ENCODE measurements at regions not wholly inside any gene's neighbourhood (a gene's known extent, or its start where the extent isn't known, plus 50 kb on each side); places are given as distances from the start of the nearest gene placed in this dataset.

DNA sequence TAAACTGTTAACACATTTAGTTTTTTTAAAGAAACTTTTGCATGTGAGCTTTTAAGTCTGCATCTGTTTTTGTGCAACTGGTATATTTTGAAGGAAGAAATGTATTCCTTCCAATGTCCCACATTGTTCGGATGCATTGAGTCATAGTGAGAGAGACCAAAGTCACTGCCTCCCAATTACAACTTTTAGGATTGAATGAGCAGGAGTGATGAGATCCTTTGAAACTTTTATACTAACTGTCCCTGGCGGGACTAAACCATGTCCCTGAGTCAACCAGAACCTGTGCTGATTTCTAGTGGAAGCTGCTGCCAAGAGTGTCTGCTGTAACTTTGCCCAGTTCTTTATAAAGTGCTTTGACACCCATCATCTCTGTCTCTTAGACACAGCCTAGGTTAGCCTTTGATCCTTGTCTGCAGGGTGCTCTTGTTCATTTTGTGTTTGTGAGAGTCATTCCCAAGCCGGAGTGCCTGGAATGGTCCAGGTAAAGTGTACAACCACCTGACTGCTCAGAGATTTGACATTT is 122.7 kb downstream of the ZNF518B start:
- DNase-seq, result no peak

GRCh38 chr4:10333942-10334341 is 123.3 kb downstream of the ZNF518B start:
- no peak for DNase-seq

- no peak for DNase-seq
Measured at GRCh38 chr4:10326075-10326474, 131.2 kb downstream of the ZNF518B start.

- no peak for DNase-seq
Measured at GRCh38 chr4:10321931-10322330, 135.3 kb downstream of the ZNF518B start.

GRCh38 chr4:10320130-10320529 is 137.1 kb downstream of the ZNF518B start:
- DNase-seq, result no peak

DNA sequence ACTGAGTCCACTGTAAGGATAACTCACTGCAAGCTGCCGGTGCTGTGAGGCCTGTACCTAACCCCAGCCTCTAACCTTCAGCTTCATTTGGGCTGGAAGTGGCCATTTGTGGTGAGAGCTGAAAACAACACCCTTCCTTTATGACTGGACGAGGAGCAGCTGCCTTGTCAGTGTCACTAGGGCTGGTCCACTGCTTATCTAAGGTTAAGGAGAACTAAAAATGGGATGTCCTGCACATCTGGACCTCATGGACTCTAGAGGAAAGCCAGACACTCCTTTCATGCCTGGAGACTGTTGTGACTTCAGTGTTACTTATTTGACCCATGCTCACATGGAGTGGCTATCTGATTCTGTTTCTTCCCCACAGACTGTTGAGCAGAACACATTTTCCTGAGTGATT is 139.9 kb downstream of the ZNF518B start:
- no peak for DNase-seq

- no peak for DNase-seq
Measured at GRCh38 chr4:10316851-10317250, 140.4 kb downstream of the ZNF518B start.

DNA sequence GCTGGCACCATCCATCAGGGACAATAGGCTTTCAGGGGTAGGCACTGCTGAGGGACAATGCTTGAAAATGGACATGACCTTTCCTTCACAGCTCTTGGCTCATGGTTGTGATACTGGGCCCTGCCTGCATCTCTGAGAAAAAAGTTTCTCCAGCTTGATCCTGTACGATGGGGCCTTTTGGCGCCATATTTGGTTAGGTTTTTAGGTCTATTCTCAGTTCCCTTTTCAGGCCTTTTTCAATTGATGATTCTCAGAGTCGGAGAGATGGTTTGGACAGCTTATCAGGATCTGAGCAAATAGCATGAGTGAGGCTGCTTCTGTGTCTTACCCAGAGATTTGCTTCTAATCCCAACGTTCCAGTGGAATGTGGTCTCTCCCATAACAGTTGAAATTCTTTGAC is 141.6 kb downstream of the ZNF518B start:
- no peak for DNase-seq

GRCh38 chr4:10312568-10312967 is 144.7 kb downstream of the ZNF518B start:
- no peak for DNase-seq

- DNase-seq, result no peak
Measured at GRCh38 chr4:10311939-10312338, 145.3 kb downstream of the ZNF518B start.

- no peak for DNase-seq
Measured at GRCh38 chr4:10305816-10306215, 151.4 kb downstream of the ZNF518B start.

DNA sequence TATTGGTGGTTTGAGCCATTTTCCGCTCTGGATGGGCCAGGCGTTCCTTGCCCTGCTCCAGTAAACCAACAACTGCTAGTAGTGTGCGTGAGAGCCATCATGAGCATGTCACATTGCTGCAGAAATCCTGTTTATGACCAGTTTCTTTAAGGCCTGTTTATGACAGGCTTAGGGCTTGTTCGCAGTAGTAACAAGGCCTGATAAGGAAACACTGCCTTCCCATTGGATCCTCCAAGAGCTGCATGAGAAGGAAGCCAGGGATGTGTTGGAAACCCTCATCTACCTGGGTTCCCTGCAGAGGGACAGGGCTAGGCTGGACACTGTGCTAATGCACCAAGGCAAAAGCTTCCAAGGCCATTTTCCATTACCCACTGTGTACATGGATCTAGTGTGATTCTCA is 153.9 kb downstream of the ZNF518B start:
- DNase-seq, result no peak

GRCh38 chr4:10302096-10302495 is 155.1 kb downstream of the ZNF518B start:
- no peak for DNase-seq

- no peak for DNase-seq
Measured at GRCh38 chr4:10299601-10300000, 157.6 kb downstream of the ZNF518B start.

DNA sequence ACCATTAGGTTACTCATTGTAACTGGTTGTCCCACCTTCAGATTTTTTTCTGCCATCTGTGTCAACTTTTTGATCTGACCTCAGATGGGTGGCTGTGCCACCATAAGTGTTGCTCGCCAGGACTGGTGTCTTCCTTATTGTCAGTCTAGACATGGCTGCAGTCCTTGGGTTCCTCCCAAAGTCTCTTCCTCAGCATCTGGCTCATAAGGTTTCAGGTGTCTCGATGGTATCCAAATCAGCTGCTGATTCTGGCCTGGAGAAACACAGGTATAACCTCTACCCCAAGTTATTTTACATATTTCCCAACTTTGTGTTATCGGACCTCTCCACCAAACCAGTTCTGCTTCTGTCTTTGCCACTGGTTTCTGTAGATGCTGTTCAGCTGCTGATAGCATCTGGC is 158.5 kb downstream of the ZNF518B start:
- no peak for DNase-seq

DNA sequence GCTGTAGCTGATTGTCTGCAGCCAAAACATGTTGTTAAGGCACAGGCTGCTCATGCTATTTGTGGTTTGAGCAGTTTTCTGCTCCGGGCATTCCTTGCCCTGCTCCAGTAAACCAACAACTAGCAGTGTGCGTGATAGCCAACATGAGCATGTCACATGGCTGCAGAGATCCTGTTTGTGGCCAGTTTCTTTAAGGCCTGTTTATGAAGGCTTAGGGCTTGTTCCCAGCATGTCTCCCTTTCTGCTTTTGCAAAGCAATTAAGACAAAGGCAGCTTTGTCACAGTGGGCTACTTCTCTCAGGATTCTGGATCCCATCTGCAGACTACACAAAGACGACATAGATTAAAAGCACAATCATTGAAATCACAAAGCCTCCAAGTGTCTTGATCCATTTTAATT is 160.5 kb downstream of the ZNF518B start:
- no peak for DNase-seq

DNA sequence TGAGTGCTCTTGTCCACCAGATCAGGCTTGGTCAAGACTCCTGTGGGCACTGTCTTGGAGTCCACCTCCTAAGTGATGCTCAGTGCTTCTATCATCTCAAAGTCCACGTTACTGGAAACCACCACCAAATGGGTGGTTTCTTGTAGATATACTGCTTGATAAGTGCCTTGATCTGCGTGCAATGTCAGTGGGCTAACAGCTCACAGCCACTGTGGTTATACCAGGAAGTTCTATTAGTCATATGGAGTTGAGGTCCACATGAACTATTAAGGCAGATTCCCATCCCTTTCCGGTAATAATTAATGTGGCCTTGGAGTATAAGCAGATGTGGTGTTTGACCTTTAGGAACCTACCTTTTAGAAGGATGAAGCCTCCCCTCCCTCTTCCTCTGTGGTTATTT is 161.9 kb downstream of the ZNF518B start:
- no peak for DNase-seq

DNA sequence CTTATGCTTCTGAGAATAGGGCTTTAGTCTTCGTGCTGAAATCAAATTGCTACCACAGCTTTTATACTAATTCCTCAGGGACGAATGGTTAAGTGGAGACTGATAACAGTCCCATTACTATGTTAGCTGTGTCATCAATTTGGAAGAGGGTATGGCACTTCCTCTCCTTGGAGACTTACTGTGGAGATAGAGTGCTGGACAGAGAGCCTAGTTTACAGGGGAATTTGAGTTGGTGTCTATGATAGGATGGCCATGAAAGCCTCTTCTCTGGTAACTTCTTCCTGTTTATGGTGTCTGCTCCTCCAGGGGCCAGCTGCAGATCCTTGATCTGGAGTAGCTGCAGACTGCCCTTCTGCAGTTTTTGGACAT is 167.7 kb downstream of the ZNF518B start:
- no peak for DNase-seq

DNA sequence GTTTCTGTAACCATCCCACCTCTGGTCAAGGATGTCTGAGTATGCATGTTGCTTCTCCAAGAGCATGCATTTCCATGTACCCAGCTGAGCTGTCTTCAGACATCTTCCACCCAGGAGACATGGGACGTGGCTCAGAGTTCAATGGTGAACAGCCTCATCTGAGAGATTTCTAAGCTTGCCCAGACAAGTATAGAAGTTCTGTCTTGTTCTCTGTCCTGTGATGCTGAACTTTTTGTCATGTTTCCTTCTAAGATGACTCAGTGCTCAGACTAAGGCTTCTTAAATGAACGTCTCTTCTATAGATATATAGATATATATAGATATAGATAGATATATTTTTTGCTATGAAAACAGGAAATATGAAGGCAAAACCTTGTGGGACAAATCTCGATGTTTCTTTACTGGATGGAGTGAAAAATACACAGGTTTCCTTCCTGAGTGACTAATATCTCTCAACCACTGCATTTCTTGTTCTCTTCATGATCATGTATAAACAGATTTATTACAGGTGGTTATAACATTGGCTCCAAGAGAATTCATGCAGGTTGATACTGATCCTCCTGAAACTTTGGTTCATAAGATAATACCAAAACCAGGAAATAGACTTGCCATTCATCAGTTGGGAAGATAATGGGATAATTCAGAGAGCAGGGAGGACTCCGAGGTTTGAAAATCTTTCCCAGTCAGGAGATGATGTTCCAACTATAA is 168.2 kb downstream of the ZNF518B start:
- no peak for DNase-seq

DNA sequence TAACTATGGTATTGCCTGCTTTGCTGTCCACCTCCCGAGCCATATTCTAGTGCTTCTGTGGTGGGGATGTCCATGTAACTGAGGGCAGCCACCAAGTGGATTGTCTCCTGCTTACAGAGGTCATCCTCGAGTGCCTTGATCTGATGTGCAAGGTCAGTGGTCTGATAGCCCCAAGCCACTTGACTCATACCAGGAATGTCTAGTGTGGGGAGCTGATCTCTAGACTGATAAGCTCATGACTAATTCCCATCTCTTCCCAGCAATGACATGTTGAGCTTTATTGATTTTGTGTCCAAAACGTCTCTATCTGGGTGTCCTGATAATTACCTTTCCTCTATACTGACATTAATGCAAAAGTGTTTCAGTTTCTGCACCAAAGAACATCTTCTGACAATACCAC is 168.4 kb upstream of the WDR1 start:
- DNase-seq, result no peak

DNA sequence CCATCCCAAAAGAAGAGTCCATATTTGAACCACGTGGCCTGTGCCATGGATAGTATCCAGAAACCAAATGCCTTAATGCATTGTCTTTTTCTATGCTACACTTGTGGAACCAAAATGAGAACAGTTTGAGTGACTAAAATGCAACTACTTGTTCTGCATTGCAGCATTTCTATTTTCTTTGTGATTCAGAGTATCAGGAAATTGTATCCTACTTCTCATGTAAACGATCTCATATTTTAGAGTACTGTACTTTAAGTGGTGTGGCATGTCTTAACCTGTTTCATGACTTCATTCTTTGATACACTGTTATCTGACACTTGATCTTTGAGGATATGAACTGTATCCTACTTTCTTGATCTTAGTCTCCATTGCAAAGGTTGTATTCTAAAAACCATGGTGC is 167.2 kb upstream of the WDR1 start:
- no peak for DNase-seq

- DNase-seq, result no peak
Measured at GRCh38 chr4:10281996-10282395, 165.4 kb upstream of the WDR1 start.

DNA sequence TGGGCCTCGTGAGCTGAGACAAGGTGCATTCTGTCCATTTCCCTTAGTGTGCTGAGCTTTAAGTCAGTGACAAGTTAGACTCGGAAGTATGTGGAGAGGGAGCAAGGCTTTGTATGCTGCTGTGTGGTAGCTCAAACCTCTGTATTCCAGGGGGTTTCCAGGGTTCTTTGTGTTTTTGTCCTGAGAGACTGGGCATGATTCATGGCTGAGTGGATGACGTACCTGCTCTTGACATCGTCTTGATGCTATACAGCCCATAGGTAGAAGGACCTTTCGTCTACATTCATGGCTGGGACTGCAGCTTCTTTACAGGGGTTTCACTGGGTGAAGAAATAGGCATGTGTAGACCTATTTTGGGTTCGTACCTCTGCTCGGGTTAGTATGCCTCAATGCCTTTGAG is 162.7 kb upstream of the WDR1 start:
- DNase-seq, result no peak

DNA sequence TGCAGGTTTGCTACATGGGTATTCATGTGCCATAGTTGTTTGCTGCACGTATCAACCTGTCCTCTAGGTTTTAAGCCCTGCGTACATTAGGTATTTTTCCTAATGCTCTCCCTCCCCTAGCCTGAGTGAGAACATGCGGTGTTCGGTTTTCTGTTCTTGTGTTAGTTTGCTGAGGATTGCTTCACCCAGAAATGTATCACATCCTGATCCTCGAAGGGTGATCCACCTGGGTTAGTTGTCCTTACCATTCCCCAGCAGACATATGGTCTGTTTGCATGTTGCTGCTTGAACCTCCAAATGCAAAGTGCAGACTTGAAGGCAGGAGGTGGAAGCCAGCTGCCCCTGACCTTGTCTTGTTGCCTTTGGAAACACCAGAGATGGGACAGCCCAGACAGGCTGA is 161.5 kb upstream of the WDR1 start:
- DNase-seq, result no peak

GRCh38 chr4:10276152-10276551 is 159.6 kb upstream of the WDR1 start:
- DNase-seq, result no peak
